ENCODE measurements at regions not wholly inside any gene's neighbourhood (a gene's known extent, or its start where the extent isn't known, plus 50 kb on each side); places are given as distances from the start of the nearest gene placed in this dataset.
"Not testable (repeated sequence)": the region's sequence is repeated elsewhere in the genome, so short reads cannot be mapped to it uniquely, and the experiment has no call there.

DNA sequence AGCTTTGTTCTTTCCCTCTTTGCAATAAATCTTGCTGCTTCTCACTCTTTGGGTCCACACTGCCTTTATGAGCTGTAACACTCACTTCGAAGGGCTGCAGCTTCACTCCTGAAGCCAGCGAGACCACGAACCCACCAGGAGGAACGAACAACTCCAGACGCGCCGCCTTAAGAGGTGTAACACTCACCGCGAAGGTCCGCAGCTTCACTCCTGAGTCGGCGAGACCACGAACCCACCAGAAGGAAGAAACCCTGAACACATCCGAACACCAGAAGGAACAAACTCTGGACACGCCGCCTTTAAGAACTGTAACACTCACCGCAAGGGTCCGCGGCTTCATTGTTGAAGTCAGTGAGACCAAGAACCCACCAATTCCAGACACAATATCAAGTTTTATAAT, 178.7 kb upstream of the FIGN start:
- not testable (repeated sequence) for TF ChIP-seq POLR2AphosphoS5 (IDR thresholded peaks at IDR 0.05)
- TF ChIP-seq, protein P1, sequence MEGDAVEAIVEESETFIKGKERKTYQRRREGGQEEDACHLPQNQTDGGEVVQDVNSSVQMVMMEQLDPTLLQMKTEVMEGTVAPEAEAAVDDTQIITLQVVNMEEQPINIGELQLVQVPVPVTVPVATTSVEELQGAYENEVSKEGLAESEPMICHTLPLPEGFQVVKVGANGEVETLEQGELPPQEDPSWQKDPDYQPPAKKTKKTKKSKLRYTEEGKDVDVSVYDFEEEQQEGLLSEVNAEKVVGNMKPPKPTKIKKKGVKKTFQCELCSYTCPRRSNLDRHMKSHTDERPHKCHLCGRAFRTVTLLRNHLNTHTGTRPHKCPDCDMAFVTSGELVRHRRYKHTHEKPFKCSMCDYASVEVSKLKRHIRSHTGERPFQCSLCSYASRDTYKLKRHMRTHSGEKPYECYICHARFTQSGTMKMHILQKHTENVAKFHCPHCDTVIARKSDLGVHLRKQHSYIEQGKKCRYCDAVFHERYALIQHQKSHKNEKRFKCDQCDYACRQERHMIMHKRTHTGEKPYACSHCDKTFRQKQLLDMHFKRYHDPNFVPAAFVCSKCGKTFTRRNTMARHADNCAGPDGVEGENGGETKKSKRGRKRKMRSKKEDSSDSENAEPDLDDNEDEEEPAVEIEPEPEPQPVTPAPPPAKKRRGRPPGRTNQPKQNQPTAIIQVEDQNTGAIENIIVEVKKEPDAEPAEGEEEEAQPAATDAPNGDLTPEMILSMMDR (IDR thresholded peaks at IDR 0.05), result not testable (repeated sequence)
